OCI-LY3 (cell line): ENCODE measurements at regions not wholly inside any gene's neighbourhood (a gene's known extent, or its start where the extent isn't known, plus 50 kb on each side); places are given as distances from the start of the nearest gene placed in this dataset.

Experiments
- EZH2phosphoT487 ChIP-seq: fragments of 200-600 bp; shearing (Covaris generic); IDR thresholded peaks from 2 replicates; pipeline ENCODE4 v1.6.1; 2018; ENCODE audit warnings: antibody characterized with exemption, mixed run types, low read depth
- TF ChIP-seq, protein P1 (sequence below): fragments of 200-600, 300-600 bp; sonication (generic); IDR thresholded peaks from 2 replicates; pipeline ENCODE4 v1.5.1; 2014; ENCODE audit warnings: antibody characterized with exemption, low read length, low read depth

DNA sequence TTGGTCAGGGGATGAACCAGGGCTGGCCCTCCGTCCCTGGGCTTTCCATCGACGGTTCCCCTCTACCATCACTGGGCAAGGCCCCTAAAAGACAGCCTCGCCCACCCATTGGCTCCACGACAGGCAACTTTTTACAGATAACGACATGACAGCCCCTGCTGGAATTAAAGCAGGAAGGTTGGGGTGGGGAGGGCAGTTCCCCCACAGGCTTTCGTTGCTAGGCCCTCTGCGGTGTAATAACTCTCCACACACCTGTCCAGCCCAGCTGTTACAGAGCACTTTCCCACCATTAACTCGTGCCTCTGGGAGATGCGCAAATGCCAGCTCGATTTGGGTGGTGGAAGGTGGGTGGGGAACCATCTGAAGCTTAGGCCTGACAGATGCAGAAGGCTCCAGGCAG, 264.2 kb upstream of the TLE3 start:
- TF ChIP-seq, protein P1, sequence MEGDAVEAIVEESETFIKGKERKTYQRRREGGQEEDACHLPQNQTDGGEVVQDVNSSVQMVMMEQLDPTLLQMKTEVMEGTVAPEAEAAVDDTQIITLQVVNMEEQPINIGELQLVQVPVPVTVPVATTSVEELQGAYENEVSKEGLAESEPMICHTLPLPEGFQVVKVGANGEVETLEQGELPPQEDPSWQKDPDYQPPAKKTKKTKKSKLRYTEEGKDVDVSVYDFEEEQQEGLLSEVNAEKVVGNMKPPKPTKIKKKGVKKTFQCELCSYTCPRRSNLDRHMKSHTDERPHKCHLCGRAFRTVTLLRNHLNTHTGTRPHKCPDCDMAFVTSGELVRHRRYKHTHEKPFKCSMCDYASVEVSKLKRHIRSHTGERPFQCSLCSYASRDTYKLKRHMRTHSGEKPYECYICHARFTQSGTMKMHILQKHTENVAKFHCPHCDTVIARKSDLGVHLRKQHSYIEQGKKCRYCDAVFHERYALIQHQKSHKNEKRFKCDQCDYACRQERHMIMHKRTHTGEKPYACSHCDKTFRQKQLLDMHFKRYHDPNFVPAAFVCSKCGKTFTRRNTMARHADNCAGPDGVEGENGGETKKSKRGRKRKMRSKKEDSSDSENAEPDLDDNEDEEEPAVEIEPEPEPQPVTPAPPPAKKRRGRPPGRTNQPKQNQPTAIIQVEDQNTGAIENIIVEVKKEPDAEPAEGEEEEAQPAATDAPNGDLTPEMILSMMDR = no peak
- TF ChIP-seq EZH2phosphoT487 = no peak
